Neuronal stem cell (in vitro differentiated cells): ENCODE measurements at regions not wholly inside any gene's neighbourhood (a gene's known extent, or its start where the extent isn't known, plus 50 kb on each side); places are given as distances from the start of the nearest gene placed in this dataset.

ENCODE experiments used
- DNase-seq: peaks from one replicate; pipeline ENCODE4 v3.0.0-alpha.2; 2013; ENCODE audit warnings: low spot score
- H2AFZ ChIP-seq: one replicate; pipeline ENCODE4 v1.6.1; 2013; ENCODE audit warnings: mild to moderate bottlenecking, low read length, inconsistent platforms
- H2AK5ac ChIP-seq: 2 replicates; pipeline ENCODE4 v1.6.1; 2013; ENCODE audit warnings: low read depth, mild to moderate bottlenecking, inconsistent platforms, low read length, moderate library complexity, mixed read lengths
- H2BK120ac ChIP-seq: 2 replicates; pipeline ENCODE4 v1.6.1; 2013; ENCODE audit warnings: low read depth, mild to moderate bottlenecking, inconsistent platforms, low read length, moderate library complexity, mixed read lengths
- H2BK12ac ChIP-seq: one replicate; pipeline ENCODE4 v1.6.1; 2013; ENCODE audit warnings: low read length, inconsistent platforms
- H2BK15ac ChIP-seq: 2 replicates; pipeline ENCODE4 v1.6.1; 2013; ENCODE audit warnings: mild to moderate bottlenecking, low read length, inconsistent platforms, mixed read lengths
- H2BK5ac ChIP-seq: one replicate; pipeline ENCODE4 v1.6.1; 2013; ENCODE audit warnings: inconsistent platforms, mild to moderate bottlenecking, low read length, moderate library complexity
- H3K14ac ChIP-seq: one replicate; pipeline ENCODE4 v1.6.1; 2013; ENCODE audit warnings: low read length, inconsistent platforms
- H3K18ac ChIP-seq: 2 replicates; pipeline ENCODE4 v1.6.1; 2013; ENCODE audit warnings: low read length, inconsistent platforms
- H3K23ac ChIP-seq: 2 replicates; pipeline ENCODE4 v1.6.1; 2013; ENCODE audit warnings: low read depth, mild to moderate bottlenecking, mixed read lengths, low read length, inconsistent platforms; ENCODE audit not compliant: poor library complexity
- H3K27ac ChIP-seq: replicated peaks from 3 replicates; pipeline ENCODE4 v1.5.1; 2013; ENCODE audit warnings: low read length, inconsistent platforms
- H3K27me3 ChIP-seq, 3 experiments: 2 replicates each; pipeline ENCODE4 v1.6.1; 2013; ENCODE audit warnings: low read length in 3 of 3, mild to moderate bottlenecking in 2 of 3, inconsistent platforms in 1 of 3, low read depth in 1 of 3, mixed read lengths in 1 of 3, moderate library complexity in 1 of 3; ENCODE audit not compliant: control insufficient read depth in 3 of 3, insufficient read depth in 3 of 3
- H3K36me3 ChIP-seq, 2 donors: replicated peaks in 1 of 2; 2 replicates each; pipeline ENCODE4 v1.6.1; 2013; ENCODE audit warnings: low read length in 2 of 2; ENCODE audit not compliant: control insufficient read depth in 2 of 2, insufficient read depth in 2 of 2
- H3K4ac ChIP-seq: 2 replicates; pipeline ENCODE4 v1.6.1; 2013; ENCODE audit warnings: inconsistent platforms, mild to moderate bottlenecking, low read length, moderate library complexity
- H3K4me1 ChIP-seq, 2 donors: 1 replicate in 1 of 2; 2 replicates in 1 of 2; pipeline ENCODE4 v1.6.1; 2013; ENCODE audit warnings: low read length in 2 of 2, low read depth in 1 of 2; ENCODE audit not compliant: control insufficient read depth in 2 of 2, insufficient read depth in 1 of 2
- H3K4me2 ChIP-seq: one replicate; pipeline ENCODE4 v1.6.1; 2013; ENCODE audit warnings: mild to moderate bottlenecking, low read length, inconsistent platforms; ENCODE audit not compliant: insufficient read depth, poor library complexity, severe bottlenecking
- H3K4me3 ChIP-seq, 2 donors: 2 replicates each; pipeline ENCODE4 v1.5.1; 2013; ENCODE audit warnings: low read length in 2 of 2, mild to moderate bottlenecking in 2 of 2, inconsistent platforms in 1 of 2, moderate library complexity in 1 of 2
- H3K79me1 ChIP-seq: one replicate; pipeline ENCODE4 v1.6.1; 2013; ENCODE audit warnings: low read depth, mild to moderate bottlenecking, inconsistent platforms, low read length, moderate library complexity
- H3K9ac ChIP-seq: one replicate; pipeline ENCODE4 v1.6.1; 2013; ENCODE audit warnings: mild to moderate bottlenecking, low read depth, low read length, inconsistent platforms; ENCODE audit not compliant: poor library complexity
- H3K9me3 ChIP-seq, 2 donors: replicated peaks in 1 of 2; 2 replicates each; pipeline versions ENCODE3 to v1.6.1; 2013; ENCODE audit warnings: low read length in 2 of 2, mild to moderate bottlenecking in 2 of 2, inconsistent platforms in 1 of 2, low read depth in 1 of 2, mixed read lengths in 1 of 2, moderate library complexity in 1 of 2; ENCODE audit not compliant: control insufficient read depth in 2 of 2, insufficient read depth in 1 of 2
- H4K8ac ChIP-seq: one replicate; pipeline ENCODE4 v1.6.1; 2013; ENCODE audit warnings: low read depth, mild to moderate bottlenecking, inconsistent platforms, low read length, moderate library complexity
- H4K91ac ChIP-seq: one replicate; pipeline ENCODE4 v1.6.1; 2013; ENCODE audit warnings: low read length, low read depth, mild to moderate bottlenecking, inconsistent platforms; ENCODE audit not compliant: poor library complexity
- WGBS, 2 donors: extraction: QIAGEN DNeasy Blood & Tissue Kit; methylation state at CpG; one replicate each; pipeline ENCODE4 v1.1.7; 2013; ENCODE audit warnings: missing lambda C conversion rate in 2 of 2, mixed read lengths in 1 of 2; ENCODE audit not compliant: insufficient read length in 2 of 2, insufficient replicate concordance in 1 of 2; ENCODE audit errors: extremely low coverage in 2 of 2; 5-methylcytosine and 5-hydroxymethylcytosine counted together

- Histone ChIP-seq H3K4ac (no peak overlapping the region), H3K9me3 (no peaks in the 10 kb centered on the region), H4K91ac (no peak overlapping the region), H2BK5ac (no peak overlapping the region), H3K9ac (no peak overlapping the region), H2BK12ac (no peak overlapping the region), H3K23ac (no peak overlapping the region), H3K14ac (no peak overlapping the region), H3K4me3 (no peak overlapping the region), H3K79me1 (no peaks in the 10 kb centered on the region), H3K4me2 (no peak overlapping the region), H3K18ac (no peak overlapping the region), H3K27me3 (no peaks in the 10 kb centered on the region), H3K4me1 (peaks cover 3 to 7% of the 10 kb centered on the region in 2 donors), H2BK120ac (no peak overlapping the region), H2BK15ac (no peak overlapping the region), H2AFZ (no peak overlapping the region), H3K36me3 (no peaks in the 10 kb centered on the region), H3K27ac (no peak overlapping the region), H2AK5ac (no peak overlapping the region), H4K8ac (no peak overlapping the region)
- DNase-seq: no peak
- WGBS, 2 donors: no CpG with 5 or more reads among the region's 2 CpGs
Observed at GRCh38 chr11:128250482-128250881, 336.9 kb downstream of the ETS1 start.

GRCh38 chr11:128246810-128247594, 340.4 kb downstream of the ETS1 start:
- Histone ChIP-seq H3K4ac (no peak overlapping the region), H3K4me3 (no peak overlapping the region), H2BK15ac (no peak overlapping the region), H2AFZ (peak overlapping the region; percentile 61), H2AK5ac (no peak overlapping the region), H3K27ac (no peak overlapping the region), H3K79me1 (no peaks in the 10 kb centered on the region), H3K9me3 (no peaks in the 10 kb centered on the region), H3K18ac (no peak overlapping the region), H3K27me3 (no peaks in the 10 kb centered on the region), H3K23ac (no peak overlapping the region), H2BK12ac (no peak overlapping the region), H3K36me3 (no peaks in the 10 kb centered on the region), H3K14ac (no peak overlapping the region), H3K4me1 (peaks cover 3 to 7% of the 10 kb centered on the region in 2 donors), H3K4me2 (no peak overlapping the region), H4K8ac (no peak overlapping the region), H3K9ac (no peak overlapping the region), H2BK5ac (no peak overlapping the region), H4K91ac (no peak overlapping the region), H2BK120ac (no peak overlapping the region)
- DNase-seq: no peak
- no CpG with 5 or more reads among the region's 6 CpGs for WGBS, 2 donors

DNA sequence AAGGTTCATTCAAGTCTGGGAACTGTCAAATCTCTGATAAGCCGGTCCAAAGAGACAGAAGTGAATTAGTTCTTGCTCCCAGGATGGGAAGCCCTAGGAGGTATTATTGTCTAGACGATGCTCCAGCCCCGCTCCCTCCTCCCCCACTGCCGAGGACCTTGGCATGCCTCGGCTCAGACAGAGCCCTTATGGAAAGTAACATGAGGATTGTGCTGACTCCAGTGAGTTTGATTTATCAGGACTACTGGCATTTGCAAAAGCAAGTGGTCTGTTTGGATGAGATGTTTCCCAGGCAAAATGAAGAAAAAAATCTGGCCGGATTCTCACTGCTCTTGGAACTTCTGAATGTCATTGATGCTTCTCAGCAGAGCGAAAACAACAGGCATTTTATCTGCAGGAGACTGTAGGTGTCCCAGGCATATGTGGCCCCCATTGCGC, 341.0 kb downstream of the ETS1 start:
- DNase-seq: no peak
- no CpG with 5 or more reads among the region's 8 CpGs for WGBS, 2 donors

DNA sequence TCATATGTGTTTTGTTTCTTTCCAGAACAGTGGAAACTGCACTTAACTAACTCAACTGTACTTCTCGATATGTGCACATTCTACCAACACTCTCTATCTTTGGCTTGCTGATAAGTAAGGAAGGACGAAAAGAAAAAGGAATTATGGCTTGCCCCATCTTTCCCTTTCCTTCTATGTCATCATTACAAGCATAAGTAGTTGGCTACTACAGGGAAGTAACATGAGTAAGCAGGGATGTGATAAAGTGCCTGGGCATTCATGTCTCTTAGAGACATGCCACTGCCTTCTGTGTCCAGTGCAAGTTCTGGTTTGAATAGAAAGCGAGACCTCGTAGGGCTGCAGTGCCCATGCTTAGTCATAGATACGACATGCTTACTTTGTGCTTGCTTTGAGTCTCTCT, 342.5 kb downstream of the ETS1 start:
- Histone ChIP-seq H2AFZ (no peak overlapping the region), H3K9me3 (no peaks in the 10 kb centered on the region), H3K4ac (no peak overlapping the region), H3K18ac (no peak overlapping the region), H3K79me1 (no peaks in the 10 kb centered on the region), H4K91ac (no peak overlapping the region), H3K27ac (no peak overlapping the region), H2BK15ac (no peak overlapping the region), H3K27me3 (no peaks in the 10 kb centered on the region), H3K14ac (no peak overlapping the region), H3K23ac (no peak overlapping the region), H4K8ac (no peak overlapping the region), H2BK120ac (no peak overlapping the region), H3K4me1 (peaks cover 3 to 7% of the 10 kb centered on the region in 2 donors), H3K4me2 (no peak overlapping the region), H3K36me3 (no peaks in the 10 kb centered on the region), H2BK5ac (no peak overlapping the region), H3K9ac (no peak overlapping the region), H3K4me3 (no peak overlapping the region), H2AK5ac (no peak overlapping the region), H2BK12ac (no peak overlapping the region)
- DNase-seq: no peak
- no CpG with 5 or more reads among the region's 5 CpGs for WGBS, 2 donors

More for the DNA sequence above, 341.0 kb downstream of the ETS1 start:
- H3K27me3 ChIP-seq: no peaks in the 10 kb centered on the region
- no peak overlapping the region for H3K4ac ChIP-seq
- no peak overlapping the region for H3K4me2 ChIP-seq
- no peak overlapping the region for H2BK120ac ChIP-seq
- H2AFZ ChIP-seq: peak overlapping the region; percentile 61
- H3K27ac ChIP-seq: no peak overlapping the region
- no peaks in the 10 kb centered on the region for H3K79me1 ChIP-seq
- no peak overlapping the region for H3K18ac ChIP-seq
- no peak overlapping the region for H3K14ac ChIP-seq
- no peak overlapping the region for H2BK15ac ChIP-seq
- no peak overlapping the region for H4K8ac ChIP-seq
- H3K4me3 ChIP-seq: no peak overlapping the region
- H2BK12ac ChIP-seq: no peak overlapping the region
- no peak overlapping the region for H2AK5ac ChIP-seq
- peaks cover 3 to 7% of the 10 kb centered on the region in 2 donors for H3K4me1 ChIP-seq
- no peak overlapping the region for H2BK5ac ChIP-seq
- H3K23ac ChIP-seq: no peak overlapping the region
- no peak overlapping the region for H3K9ac ChIP-seq
- no peak overlapping the region for H4K91ac ChIP-seq
- no peaks in the 10 kb centered on the region for H3K9me3 ChIP-seq
- no peaks in the 10 kb centered on the region for H3K36me3 ChIP-seq
